Mesendoderm (in vitro differentiated cells): ENCODE measurements at regions not wholly inside any gene's neighbourhood (a gene's known extent, or its start where the extent isn't known, plus 50 kb on each side); places are given as distances from the start of the nearest gene placed in this dataset.

Source experiments
- DNase-seq: peaks from one replicate; pipeline ENCODE4 v3.0.0; 2013
- H2AK5ac ChIP-seq: 2 replicates; pipeline ENCODE4 v1.6.1; 2013; ENCODE audit warnings: low read length, inconsistent platforms
- H2BK120ac ChIP-seq: 2 replicates; pipeline ENCODE4 v1.6.1; 2013; ENCODE audit warnings: low read depth, mild to moderate bottlenecking, low read length, moderate library complexity, mixed read lengths
- H2BK15ac ChIP-seq: replicated peaks from 2 replicates; pipeline ENCODE4 v1.6.1; 2013; ENCODE audit warnings: low read depth, mild to moderate bottlenecking, moderate library complexity
- H2BK5ac ChIP-seq: 2 replicates; pipeline ENCODE4 v1.6.1; 2013; ENCODE audit warnings: low read length, inconsistent platforms
- H3K18ac ChIP-seq: 2 replicates; pipeline ENCODE4 v1.6.1; 2013; ENCODE audit warnings: mild to moderate bottlenecking, low read length, mixed read lengths
- H3K23ac ChIP-seq: one replicate; pipeline ENCODE4 v1.6.1; 2013; ENCODE audit warnings: low read length
- H3K27ac ChIP-seq: 2 replicates; pipeline ENCODE4 v1.5.1; 2013; ENCODE audit warnings: low read depth, mild to moderate bottlenecking, inconsistent platforms, low read length, moderate library complexity
- H3K27me3 ChIP-seq: 2 replicates; pipeline ENCODE4 v1.6.1; 2013; ENCODE audit warnings: low read length, control low read depth, mild to moderate bottlenecking, inconsistent platforms; ENCODE audit not compliant: insufficient read depth, poor library complexity
- H3K36me3 ChIP-seq: 2 replicates; pipeline ENCODE4 v1.6.1; 2013; ENCODE audit warnings: low read length, inconsistent platforms; ENCODE audit not compliant: control insufficient read depth, insufficient read depth
- H3K4ac ChIP-seq: one replicate; pipeline ENCODE4 v1.6.1; 2013; ENCODE audit warnings: low read depth, mild to moderate bottlenecking, low read length, moderate library complexity
- H3K4me1 ChIP-seq: 2 replicates; pipeline ENCODE4 v1.6.1; 2013; ENCODE audit warnings: low read depth, low read length, inconsistent platforms; ENCODE audit not compliant: control insufficient read depth
- H3K4me2 ChIP-seq: 2 replicates; pipeline ENCODE4 v1.6.1; 2013; ENCODE audit warnings: low read length
- H3K4me3 ChIP-seq: 2 replicates; pipeline ENCODE4 v1.5.1; 2013; ENCODE audit warnings: mild to moderate bottlenecking, low read length
- H3K56ac ChIP-seq: one replicate; pipeline ENCODE4 v1.6.1; 2013; ENCODE audit warnings: low read length
- H3K79me1 ChIP-seq: 2 replicates; pipeline ENCODE4 v1.6.1; 2013; ENCODE audit warnings: low read length, inconsistent platforms
- H3K79me2 ChIP-seq: 2 replicates; pipeline ENCODE4 v1.6.1; 2013; ENCODE audit warnings: mild to moderate bottlenecking, low read length; ENCODE audit not compliant: control insufficient read depth, insufficient read depth
- H3K9ac ChIP-seq: 2 replicates; pipeline ENCODE4 v1.6.1; 2013; ENCODE audit warnings: low read length, inconsistent platforms
- H4K5ac ChIP-seq: one replicate; pipeline ENCODE4 v1.6.1; 2013; ENCODE audit warnings: low read length
- H4K8ac ChIP-seq: one replicate; pipeline ENCODE4 v1.6.1; 2013; ENCODE audit warnings: low read depth, mild to moderate bottlenecking, control low read depth, low read length, moderate library complexity
- WGBS: extraction: QIAGEN DNeasy Blood & Tissue Kit; methylation state at CpG from one replicate; pipeline ENCODE4 v1.1.7; 2013; ENCODE audit warnings: low lambda C conversion rate, missing lambda C conversion rate; ENCODE audit not compliant: insufficient coverage; ENCODE audit errors: extremely low coverage; 5-methylcytosine and 5-hydroxymethylcytosine counted together

- Histone ChIP-seq H3K36me3 (no peaks in the 10 kb centered on the region), H3K79me2 (no peaks in the 10 kb centered on the region), H4K5ac (no peak overlapping the region), H3K23ac (no peak overlapping the region), H2BK15ac (no peak overlapping the region), H3K9ac (no peak overlapping the region), H4K8ac (no peak overlapping the region), H3K4me3 (no peak overlapping the region), H3K27me3 (no peaks in the 10 kb centered on the region), H3K4ac (no peak overlapping the region), H2AK5ac (no peak overlapping the region), H3K4me1 (no peaks in the 10 kb centered on the region), H2BK5ac (no peak overlapping the region), H3K56ac (no peak overlapping the region), H3K27ac (no peak overlapping the region), H3K79me1 (no peaks in the 10 kb centered on the region), H2BK120ac (no peak overlapping the region), H3K18ac (no peak overlapping the region), H3K4me2 (no peak overlapping the region)
- WGBS, result no CpG with 5 or more reads among the region's 6 CpGs
- DNase-seq, result no peak
Observed at GRCh38 chr10:1874533-1874932, 137.2 kb upstream of the ADARB2 start.

GRCh38 chr10:1873661-1874315, 136.5 kb upstream of the ADARB2 start:
- Histone ChIP-seq H3K4me1 (no peaks in the 10 kb centered on the region), H3K27me3 (no peaks in the 10 kb centered on the region), H3K23ac (no peak overlapping the region), H3K79me1 (no peaks in the 10 kb centered on the region), H4K8ac (no peak overlapping the region), H3K18ac (no peak overlapping the region), H3K36me3 (no peaks in the 10 kb centered on the region), H3K4ac (no peak overlapping the region), H4K5ac (no peak overlapping the region), H3K4me2 (no peak overlapping the region), H2AK5ac (no peak overlapping the region), H3K79me2 (no peaks in the 10 kb centered on the region), H3K9ac (no peak overlapping the region), H2BK15ac (no peak overlapping the region), H3K56ac (no peak overlapping the region), H2BK120ac (no peak overlapping the region), H2BK5ac (no peak overlapping the region), H3K4me3 (no peak overlapping the region), H3K27ac (no peak overlapping the region)
- WGBS, result no CpG with 5 or more reads among the region's 7 CpGs
- no peak for DNase-seq

GRCh38 chr10:1872151-1872726, 134.9 kb upstream of the ADARB2 start:
- Histone ChIP-seq H2AK5ac (no peak overlapping the region), H3K4ac (no peak overlapping the region), H3K9ac (no peak overlapping the region), H2BK120ac (no peak overlapping the region), H3K27me3 (no peaks in the 10 kb centered on the region), H2BK15ac (no peak overlapping the region), H3K18ac (no peak overlapping the region), H3K23ac (no peak overlapping the region), H2BK5ac (no peak overlapping the region), H3K4me3 (no peak overlapping the region), H3K36me3 (no peaks in the 10 kb centered on the region), H3K27ac (no peak overlapping the region), H4K8ac (no peak overlapping the region), H3K79me2 (no peaks in the 10 kb centered on the region), H3K4me2 (no peak overlapping the region), H3K56ac (no peak overlapping the region), H4K5ac (no peak overlapping the region), H3K79me1 (no peaks in the 10 kb centered on the region), H3K4me1 (no peaks in the 10 kb centered on the region)
- no CpG with 5 or more reads among the region's 7 CpGs for WGBS
- DNase-seq, result no peak

- H3K79me1 ChIP-seq, result no peaks in the 10 kb centered on the region
- no peak overlapping the region for H3K9ac ChIP-seq
- H3K79me2 ChIP-seq, result no peaks in the 10 kb centered on the region
- H3K4me2 ChIP-seq, result no peak overlapping the region
- H2BK5ac ChIP-seq, result no peak overlapping the region
- no peak overlapping the region for H3K4ac ChIP-seq
- no peak overlapping the region for H2AK5ac ChIP-seq
- DNase-seq, result no peak
- no peak overlapping the region for H3K4me3 ChIP-seq
- no peaks in the 10 kb centered on the region for H3K36me3 ChIP-seq
- no peak overlapping the region for H4K5ac ChIP-seq
- no peak overlapping the region for H3K56ac ChIP-seq
- no peak overlapping the region for H3K23ac ChIP-seq
- H3K4me1 ChIP-seq, result no peaks in the 10 kb centered on the region
- H2BK15ac ChIP-seq, result no peak overlapping the region
- H3K27ac ChIP-seq, result no peak overlapping the region
- H2BK120ac ChIP-seq, result no peak overlapping the region
- no peaks in the 10 kb centered on the region for H3K27me3 ChIP-seq
- no peak overlapping the region for H4K8ac ChIP-seq
- no peak overlapping the region for H3K18ac ChIP-seq
- WGBS, result no CpG with 5 or more reads among the region's 5 CpGs
Observed at GRCh38 chr10:1870491-1870890, 133.2 kb upstream of the ADARB2 start.

GRCh38 chr10:1869861-1870260, 132.5 kb upstream of the ADARB2 start:
- no peak overlapping the region for H3K4me3 ChIP-seq
- no peak overlapping the region for H3K27ac ChIP-seq
- no peaks in the 10 kb centered on the region for H3K27me3 ChIP-seq
- no peak overlapping the region for H3K18ac ChIP-seq
- DNase-seq, result no peak
- H2BK15ac ChIP-seq, result no peak overlapping the region
- H3K23ac ChIP-seq, result no peak overlapping the region
- H2AK5ac ChIP-seq, result no peak overlapping the region
- no peak overlapping the region for H3K9ac ChIP-seq
- no peak overlapping the region for H2BK5ac ChIP-seq
- no peak overlapping the region for H3K4me2 ChIP-seq
- no peaks in the 10 kb centered on the region for H3K79me2 ChIP-seq
- H3K36me3 ChIP-seq, result no peaks in the 10 kb centered on the region
- WGBS, result no CpG with 5 or more reads among the region's 13 CpGs
- no peak overlapping the region for H3K4ac ChIP-seq
- H2BK120ac ChIP-seq, result no peak overlapping the region
- H3K56ac ChIP-seq, result no peak overlapping the region
- no peak overlapping the region for H4K5ac ChIP-seq
- no peak overlapping the region for H4K8ac ChIP-seq
- H3K4me1 ChIP-seq, result no peaks in the 10 kb centered on the region
- H3K79me1 ChIP-seq, result no peaks in the 10 kb centered on the region

GRCh38 chr10:1860351-1860750, 123.0 kb upstream of the ADARB2 start:
- Histone ChIP-seq H3K4me2 (no peak overlapping the region), H3K4ac (no peak overlapping the region), H3K4me1 (no peaks in the 10 kb centered on the region), H4K5ac (no peak overlapping the region), H3K36me3 (no peaks in the 10 kb centered on the region), H3K23ac (no peak overlapping the region), H3K27me3 (no peaks in the 10 kb centered on the region), H2BK120ac (no peak overlapping the region), H3K79me2 (no peaks in the 10 kb centered on the region), H3K79me1 (no peaks in the 10 kb centered on the region), H2AK5ac (no peak overlapping the region), H3K9ac (no peak overlapping the region), H3K27ac (no peak overlapping the region), H2BK15ac (no peak overlapping the region), H3K56ac (no peak overlapping the region), H3K4me3 (no peak overlapping the region), H3K18ac (no peak overlapping the region), H2BK5ac (no peak overlapping the region), H4K8ac (no peak overlapping the region)
- WGBS, result no CpG with 5 or more reads among the region's 5 CpGs
- no peak for DNase-seq
